IMR-90 (cell line): ENCODE measurements at regions not wholly inside any gene's neighbourhood (a gene's known extent, or its start where the extent isn't known, plus 50 kb on each side); places are given as distances from the start of the nearest gene placed in this dataset.

Experiments
- BHLHE40 ChIP-seq: fragments of 150-350 bp; IDR thresholded peaks from 2 replicates; pipeline ENCODE4 v1.6.1; 2016; ENCODE audit warnings: mild to moderate bottlenecking, low read depth, low read length
- FOS ChIP-seq: fragments of 150-350 bp; IDR thresholded peaks from 2 replicates; pipeline ENCODE4 v1.6.1; 2016; ENCODE audit warnings: low read depth, low read length
- MAZ ChIP-seq: IDR thresholded peaks from 2 replicates; pipeline ENCODE4 v1.6.1; 2012; ENCODE audit warnings: low read depth, mild to moderate bottlenecking, low read length, improper control_type of control experiment, moderate library complexity, borderline replicate concordance
- POLR2A ChIP-seq: IDR thresholded peaks from 2 replicates; pipeline ENCODE4 v1.6.1; 2012; ENCODE audit warnings: mild to moderate bottlenecking, low read depth, low read length
- RAD21 ChIP-seq: IDR thresholded peaks from 2 replicates; pipeline ENCODE4 v1.6.1; 2012; ENCODE audit warnings: low read length, improper control_type of control experiment
- RCOR1 ChIP-seq: IDR thresholded peaks from 2 replicates; pipeline ENCODE4 v1.6.1; 2012; ENCODE audit warnings: mild to moderate bottlenecking, low read length, improper control_type of control experiment; ENCODE audit not compliant: insufficient replicate concordance
- RFX5 ChIP-seq: IDR thresholded peaks from 2 replicates; pipeline ENCODE4 v1.8.0; 2012; ENCODE audit warnings: low read depth, mild to moderate bottlenecking, low read length, moderate library complexity
- SMC3 ChIP-seq: fragments of 150-350 bp; IDR thresholded peaks from 2 replicates; pipeline ENCODE4 v1.6.1; 2016; ENCODE audit warnings: low read depth, mild to moderate bottlenecking, antibody characterized with exemption, low read length, moderate library complexity
- TF ChIP-seq, protein P1 (sequence below): conservative IDR thresholded peaks from 2 replicates; pipeline ENCODE4 v1.5.1; 2012; ENCODE audit warnings: mild to moderate bottlenecking, low read depth, low read length, improper control_type of control experiment

DNA sequence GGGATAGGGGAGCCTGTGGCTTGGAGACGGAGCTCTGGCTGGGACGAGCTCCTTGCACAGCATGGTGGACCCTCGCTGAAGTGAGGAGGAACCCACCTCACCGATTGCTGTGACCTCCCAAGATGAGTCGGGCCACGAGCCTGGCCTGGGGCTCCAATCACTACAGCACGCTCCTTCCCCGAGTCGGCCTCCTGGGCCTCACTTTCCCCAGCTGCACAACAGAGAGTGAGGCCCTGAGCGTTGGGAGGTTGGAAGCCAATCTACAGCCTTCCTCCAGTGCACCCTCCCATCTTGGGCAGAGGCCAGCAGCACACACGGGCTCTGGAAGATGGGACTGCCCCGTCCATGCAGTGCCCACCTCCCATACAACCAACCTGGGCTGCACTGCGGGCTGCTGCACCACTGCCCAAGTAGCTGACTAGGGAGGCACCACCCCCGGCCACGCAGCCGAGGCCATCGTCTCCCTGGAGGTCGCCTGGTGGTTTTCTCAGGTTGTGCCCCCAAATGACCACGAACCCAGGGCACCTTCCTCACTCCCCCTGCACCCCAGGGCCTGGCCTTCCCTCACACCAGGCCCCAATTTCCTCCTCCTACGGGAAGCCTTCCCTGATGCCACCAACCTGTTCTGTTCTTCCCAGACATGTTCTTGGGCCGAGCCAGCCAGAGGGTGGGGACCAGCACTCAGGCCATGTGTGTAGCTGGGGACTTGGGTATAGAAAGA is 152.3 kb upstream of the C14orf180 start:
- TF ChIP-seq SMC3 (no peak), RFX5 (no peak), POLR2A (no peak), FOS (no peak), RAD21 (no peak), BHLHE40 (no peak), RCOR1 (no peak), MAZ (no peak)
- TF ChIP-seq, protein P1, sequence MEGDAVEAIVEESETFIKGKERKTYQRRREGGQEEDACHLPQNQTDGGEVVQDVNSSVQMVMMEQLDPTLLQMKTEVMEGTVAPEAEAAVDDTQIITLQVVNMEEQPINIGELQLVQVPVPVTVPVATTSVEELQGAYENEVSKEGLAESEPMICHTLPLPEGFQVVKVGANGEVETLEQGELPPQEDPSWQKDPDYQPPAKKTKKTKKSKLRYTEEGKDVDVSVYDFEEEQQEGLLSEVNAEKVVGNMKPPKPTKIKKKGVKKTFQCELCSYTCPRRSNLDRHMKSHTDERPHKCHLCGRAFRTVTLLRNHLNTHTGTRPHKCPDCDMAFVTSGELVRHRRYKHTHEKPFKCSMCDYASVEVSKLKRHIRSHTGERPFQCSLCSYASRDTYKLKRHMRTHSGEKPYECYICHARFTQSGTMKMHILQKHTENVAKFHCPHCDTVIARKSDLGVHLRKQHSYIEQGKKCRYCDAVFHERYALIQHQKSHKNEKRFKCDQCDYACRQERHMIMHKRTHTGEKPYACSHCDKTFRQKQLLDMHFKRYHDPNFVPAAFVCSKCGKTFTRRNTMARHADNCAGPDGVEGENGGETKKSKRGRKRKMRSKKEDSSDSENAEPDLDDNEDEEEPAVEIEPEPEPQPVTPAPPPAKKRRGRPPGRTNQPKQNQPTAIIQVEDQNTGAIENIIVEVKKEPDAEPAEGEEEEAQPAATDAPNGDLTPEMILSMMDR = no peak
